Breast epithelium (tissue), 3 donors: ENCODE measurements at regions not wholly inside any gene's neighbourhood (a gene's known extent, or its start where the extent isn't known, plus 50 kb on each side); places are given as distances from the start of the nearest gene placed in this dataset.

Experiments
- POLR2A ChIP-seq: fragments of 450-650 bp; IDR thresholded peaks from one replicate; pipeline ENCODE4 v1.6.1; 2016; ENCODE audit warnings: antibody characterized with exemption, mild to moderate bottlenecking, moderate library complexity
- POLR2AphosphoS5 ChIP-seq, 3 donors: sonication (generic); formaldehyde crosslinking; IDR thresholded peaks; one replicate each; pipeline ENCODE4 v1.6.1; 2017; ENCODE audit warnings: antibody characterized with exemption in 3 of 3
- TF ChIP-seq, protein P1 (sequence below), 3 donors: fragments of 450-650 bp; IDR thresholded peaks; one replicate each; pipeline ENCODE4 v1.5.1; 2016 to 2017; ENCODE audit warnings: antibody characterized with exemption in 3 of 3, mild to moderate bottlenecking in 3 of 3, moderate library complexity in 3 of 3

- no peak for TF ChIP-seq POLR2AphosphoS5 (IDR thresholded peaks at IDR 0.05)
- no peak for TF ChIP-seq POLR2A
- TF ChIP-seq, protein P1, sequence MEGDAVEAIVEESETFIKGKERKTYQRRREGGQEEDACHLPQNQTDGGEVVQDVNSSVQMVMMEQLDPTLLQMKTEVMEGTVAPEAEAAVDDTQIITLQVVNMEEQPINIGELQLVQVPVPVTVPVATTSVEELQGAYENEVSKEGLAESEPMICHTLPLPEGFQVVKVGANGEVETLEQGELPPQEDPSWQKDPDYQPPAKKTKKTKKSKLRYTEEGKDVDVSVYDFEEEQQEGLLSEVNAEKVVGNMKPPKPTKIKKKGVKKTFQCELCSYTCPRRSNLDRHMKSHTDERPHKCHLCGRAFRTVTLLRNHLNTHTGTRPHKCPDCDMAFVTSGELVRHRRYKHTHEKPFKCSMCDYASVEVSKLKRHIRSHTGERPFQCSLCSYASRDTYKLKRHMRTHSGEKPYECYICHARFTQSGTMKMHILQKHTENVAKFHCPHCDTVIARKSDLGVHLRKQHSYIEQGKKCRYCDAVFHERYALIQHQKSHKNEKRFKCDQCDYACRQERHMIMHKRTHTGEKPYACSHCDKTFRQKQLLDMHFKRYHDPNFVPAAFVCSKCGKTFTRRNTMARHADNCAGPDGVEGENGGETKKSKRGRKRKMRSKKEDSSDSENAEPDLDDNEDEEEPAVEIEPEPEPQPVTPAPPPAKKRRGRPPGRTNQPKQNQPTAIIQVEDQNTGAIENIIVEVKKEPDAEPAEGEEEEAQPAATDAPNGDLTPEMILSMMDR (IDR thresholded peaks at IDR 0.05): no peak
Measured at GRCh38 chr15:66878761-66879160, 176.7 kb downstream of the SMAD6 start.
